Panc1 (cell line): ENCODE measurements at regions not wholly inside any gene's neighbourhood (a gene's known extent, or its start where the extent isn't known, plus 50 kb on each side); places are given as distances from the start of the nearest gene placed in this dataset.

Experiments used
- ATAC-seq: fragments of 200-7000 bp; cut with Tn5 transposase; 2 replicates; pipeline ENCODE4 v1.9.1; 2020; ENCODE audit warnings: mild to moderate bottlenecking, moderate library complexity
- BruUV-seq: library from RNA; stranded (reverse); fragments of 400-500 nt; replicated peaks from 2 replicates; lab custom pipeline; 2021; lab: Mats Ljungman, UMichigan
- CTCF ChIA-PET: fragments of 300-600 bp; sonication (Branson Sonifier 250); formaldehyde crosslinking; loops from one replicate; lab custom pipeline; 2022; ENCODE audit warnings: antibody characterized with exemption; lab: Charles Lee
- POLR2A ChIA-PET: fragments of 300-600 bp; sonication (Branson Sonifier 250); formaldehyde crosslinking; loops from one replicate; lab custom pipeline; 2022; ENCODE audit warnings: antibody characterized with exemption; lab: Charles Lee
- DNase-seq: peaks from one replicate; pipeline ENCODE4 v3.0.0-alpha.2; 2010; ENCODE audit warnings: low read depth, low spot score
- H3K27ac ChIP-seq: 2 replicates; pipeline ENCODE4 v1.5.1; 2011; ENCODE audit warnings: mild to moderate bottlenecking, low read length, inconsistent platforms
- H3K27me3 ChIP-seq: fragments of 200-500 bp; sonication (Bioruptor generic); 2 replicates; pipeline ENCODE4 v1.6.0; 2014; ENCODE audit warnings: low read length, inconsistent platforms; ENCODE audit not compliant: control insufficient read depth, insufficient read depth
- H3K36me3 ChIP-seq: fragments of 200-500 bp; sonication (Bioruptor generic); 2 replicates; pipeline ENCODE4 v1.5.1; 2014; ENCODE audit warnings: inconsistent platforms, mild to moderate bottlenecking, low read length, moderate library complexity; ENCODE audit not compliant: control insufficient read depth, insufficient read depth
- H3K4me1 ChIP-seq: 2 replicates; pipeline ENCODE4 v1.5.1; 2011; ENCODE audit warnings: inconsistent platforms, mild to moderate bottlenecking, low read length, moderate library complexity; ENCODE audit not compliant: control insufficient read depth, insufficient read depth
- H3K4me3 ChIP-seq, 2 experiments: 2 replicates each; pipeline ENCODE4 v1.5.1; 2011 to 2012; ENCODE audit warnings: low read depth in 2 of 2, low read length in 2 of 2, mild to moderate bottlenecking in 2 of 2, inconsistent platforms in 1 of 2, moderate library complexity in 1 of 2
- H3K9me3 ChIP-seq: fragments of 200-500 bp; sonication (Bioruptor generic); 2 replicates; pipeline ENCODE4 v1.5.1; 2014; ENCODE audit warnings: low read depth, mild to moderate bottlenecking, inconsistent platforms, low read length, moderate library complexity; ENCODE audit not compliant: control insufficient read depth, insufficient read depth
- POLR2AphosphoS5 ChIP-seq: IDR thresholded peaks from 2 replicates; pipeline ENCODE4 v1.6.1; 2012; ENCODE audit warnings: mild to moderate bottlenecking, low read depth, low read length, moderate library complexity
- REST ChIP-seq, 2 experiments: IDR thresholded peaks; 2 replicates each; pipeline ENCODE4 v1.6.1; 2011 to 2012; ENCODE audit warnings: low read depth in 2 of 2, control low read depth in 1 of 2, low read length in 1 of 2, mild to moderate bottlenecking in 1 of 2, moderate library complexity in 1 of 2; ENCODE audit not compliant: insufficient read depth in 1 of 2
- SIN3A ChIP-seq: IDR thresholded peaks from 2 replicates; pipeline ENCODE4 v1.6.1; 2012; ENCODE audit warnings: low read depth, mild to moderate bottlenecking, low read length, moderate library complexity, borderline replicate concordance; ENCODE audit not compliant: insufficient read depth
- TCF7L2 ChIP-seq: IDR thresholded peaks from 2 replicates; pipeline ENCODE4 v1.6.1; 2011; ENCODE audit warnings: mild to moderate bottlenecking, low read depth, low read length, inconsistent platforms
- in situ Hi-C: cut with HindIII; loops from 2 replicates; pipeline ENCODE4 v1.10.0; 2016; ENCODE audit warnings: low sequenced_read_pairs, low pct_unique_long_range_greater_than_20kb
- intact Hi-C: fragments of 100-400 bp; cut with micrococcal nuclease; formaldehyde crosslinking; loops from one replicate; pipeline ENCODE4 v1.10.0; 2022; ENCODE audit not compliant: unreplicated experiment
- TF ChIP-seq, protein P1 (sequence below): fragments of 450-650 bp; IDR thresholded peaks from 2 replicates; pipeline ENCODE4 v1.5.1; 2017; ENCODE audit warnings: mild to moderate bottlenecking

GRCh38 chr12:34294137-34294536, 271.8 kb downstream of the ALG10 start:
- Histone ChIP-seq H3K27ac (no peak overlapping the region), H3K4me3 (no peak overlapping the region), H3K4me1 (peaks cover 22% of the 10 kb centered on the region), H3K9me3 (no peaks in the 10 kb centered on the region), H3K27me3 (no peaks in the 10 kb centered on the region; the same call in 1 of the 2 replicates), H3K36me3 (no peaks in the 10 kb centered on the region)
- no peak for ATAC-seq
- no TSS peak for BruUV-seq
- intact Hi-C loops = loop anchor here (5.0 to 10.0 kb wide), 2 partner anchors 59 to 262 kb away; no protein-coding TSS in a partner anchor
- DNase-seq = no peak
- POLR2A ChIA-PET = no interaction called here
- CTCF ChIA-PET = no interaction called here
- in situ Hi-C loops = no loop called here
- TF ChIP-seq POLR2AphosphoS5 (no peak), SIN3A (no peak), REST (IDR thresholded peaks at IDR 0.05; ENCODE audit: insufficient read depth in 1 of 2, low read depth in 2 of 2, low read length in 1 of 2) (no peak), TCF7L2 (no peak)
- TF ChIP-seq, protein P1, sequence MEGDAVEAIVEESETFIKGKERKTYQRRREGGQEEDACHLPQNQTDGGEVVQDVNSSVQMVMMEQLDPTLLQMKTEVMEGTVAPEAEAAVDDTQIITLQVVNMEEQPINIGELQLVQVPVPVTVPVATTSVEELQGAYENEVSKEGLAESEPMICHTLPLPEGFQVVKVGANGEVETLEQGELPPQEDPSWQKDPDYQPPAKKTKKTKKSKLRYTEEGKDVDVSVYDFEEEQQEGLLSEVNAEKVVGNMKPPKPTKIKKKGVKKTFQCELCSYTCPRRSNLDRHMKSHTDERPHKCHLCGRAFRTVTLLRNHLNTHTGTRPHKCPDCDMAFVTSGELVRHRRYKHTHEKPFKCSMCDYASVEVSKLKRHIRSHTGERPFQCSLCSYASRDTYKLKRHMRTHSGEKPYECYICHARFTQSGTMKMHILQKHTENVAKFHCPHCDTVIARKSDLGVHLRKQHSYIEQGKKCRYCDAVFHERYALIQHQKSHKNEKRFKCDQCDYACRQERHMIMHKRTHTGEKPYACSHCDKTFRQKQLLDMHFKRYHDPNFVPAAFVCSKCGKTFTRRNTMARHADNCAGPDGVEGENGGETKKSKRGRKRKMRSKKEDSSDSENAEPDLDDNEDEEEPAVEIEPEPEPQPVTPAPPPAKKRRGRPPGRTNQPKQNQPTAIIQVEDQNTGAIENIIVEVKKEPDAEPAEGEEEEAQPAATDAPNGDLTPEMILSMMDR = no peak

DNA sequence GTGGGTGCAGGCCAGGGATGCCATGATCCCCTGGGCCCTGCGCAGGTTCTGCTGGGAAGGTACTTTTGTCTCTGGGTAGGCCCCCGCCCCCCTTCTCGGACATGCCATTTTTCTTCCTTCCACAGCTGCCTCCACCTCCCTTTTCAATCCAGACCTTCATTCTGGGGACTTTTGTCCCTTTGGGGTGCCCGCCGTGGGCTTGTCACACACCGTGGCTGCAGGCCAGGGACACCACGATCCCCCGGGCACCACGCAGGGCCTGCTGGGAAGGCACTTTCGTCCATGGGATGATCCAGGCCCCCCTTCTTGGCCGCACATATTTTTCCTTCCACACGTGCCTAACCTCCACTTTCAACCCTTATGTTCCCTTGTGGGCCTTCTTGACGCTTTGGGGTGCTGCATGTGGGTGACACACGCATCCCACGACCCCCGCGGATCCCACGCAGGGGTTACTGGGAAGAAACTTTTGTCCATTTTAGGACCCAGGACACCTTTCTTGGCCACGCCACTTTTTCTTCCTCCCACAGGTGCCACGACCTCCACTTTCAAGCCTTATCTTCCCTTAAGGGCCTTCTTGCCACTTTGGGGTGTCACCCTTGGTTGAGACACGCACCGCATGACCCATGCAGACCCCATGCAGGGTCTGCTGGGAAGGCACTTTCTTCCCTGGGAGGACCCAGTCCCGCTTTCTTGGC, 272.5 kb downstream of the ALG10 start:
- no peak overlapping the region for H3K27ac ChIP-seq
- H3K36me3 ChIP-seq = no peaks in the 10 kb centered on the region
- intact Hi-C loops = loop anchor here (5.0 to 10.0 kb wide), 2 partner anchors 60 to 263 kb away; no protein-coding TSS in a partner anchor
- DNase-seq (no peak), ATAC-seq (no peak)
- CTCF ChIA-PET = no interaction called here
- peaks cover 19% of the 10 kb centered on the region for H3K4me1 ChIP-seq
- H3K9me3 ChIP-seq = no peaks in the 10 kb centered on the region
- no TSS peak for BruUV-seq
- TF ChIP-seq POLR2AphosphoS5 (no peak), REST (IDR thresholded peaks at IDR 0.05; ENCODE audit: insufficient read depth in 1 of 2, low read depth in 2 of 2, low read length in 1 of 2) (no peak), SIN3A (no peak), TCF7L2 (no peak)
- TF ChIP-seq, protein P1 = no peak
- POLR2A ChIA-PET = no interaction called here
- H3K4me3 ChIP-seq = no peak overlapping the region
- in situ Hi-C loops = no loop called here
- H3K27me3 ChIP-seq = no peaks in the 10 kb centered on the region; the same call in 1 of the 2 replicates
